Mesothelial cell of epicardium (in vitro differentiated cells): ENCODE measurements at regions not wholly inside any gene's neighbourhood (a gene's known extent, or its start where the extent isn't known, plus 50 kb on each side); places are given as distances from the start of the nearest gene placed in this dataset.

Experiments
- DNase-seq, 2 experiments: peaks; one replicate each; pipeline ENCODE4 v3.0.0; 2021; ENCODE audit warnings: low spot score in 2 of 2; ENCODE audit not compliant: unreplicated experiment in 2 of 2
- H3K27ac Mint-ChIP-seq: 2 replicates; pipeline ENCODE4 v1.8.0; 2021; ENCODE audit warnings: mixed read lengths
- H3K27me3 Mint-ChIP-seq: 2 replicates; pipeline ENCODE4 v1.8.0; 2021; ENCODE audit warnings: low read depth, mixed read lengths
- H3K36me3 Mint-ChIP-seq: 2 replicates; pipeline ENCODE4 v1.8.0; 2021; ENCODE audit warnings: mixed read lengths
- H3K4me1 Mint-ChIP-seq: 2 replicates; pipeline ENCODE4 v1.8.0; 2021; ENCODE audit warnings: mixed read lengths
- H3K4me3 Mint-ChIP-seq: 2 replicates; pipeline ENCODE4 v1.8.0; 2021; ENCODE audit warnings: mild to moderate bottlenecking, moderate library complexity, mixed read lengths
- H3K9me3 Mint-ChIP-seq: 2 replicates; pipeline ENCODE4 v1.8.0; 2021; ENCODE audit warnings: mixed read lengths
- TF ChIP-seq, protein P1 (sequence below): fragments of 200-600 bp; sonication (generic); IDR thresholded peaks from one replicate; pipeline ENCODE4 v1.5.0; 2021; ENCODE audit warnings: antibody characterized with exemption; ENCODE audit not compliant: unreplicated experiment

DNA sequence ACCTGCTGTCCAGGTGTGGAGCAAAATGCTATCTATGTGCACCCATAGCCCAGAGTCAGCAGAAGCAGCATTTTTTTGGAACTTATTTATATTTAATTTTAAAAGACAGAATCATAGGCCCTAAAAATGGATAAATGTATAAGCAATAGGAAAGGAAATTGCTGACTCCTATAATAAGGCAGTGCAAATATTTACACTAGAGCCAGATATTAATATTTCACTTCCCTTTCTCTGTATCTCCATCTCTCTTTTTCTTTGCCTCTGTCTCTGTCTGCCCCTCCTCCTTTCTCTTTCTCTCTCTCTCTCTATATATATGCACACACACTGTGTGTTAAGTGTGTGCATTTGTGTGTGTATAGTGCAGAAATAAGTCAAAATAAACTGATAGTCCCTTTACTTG, 375.6 kb downstream of the SOX11 start:
- H3K27ac Mint-ChIP-seq: no peak overlapping the region
- H3K27me3 Mint-ChIP-seq: peaks cover 10% of the 10 kb centered on the region
- H3K4me3 Mint-ChIP-seq: no peak overlapping the region
- H3K9me3 Mint-ChIP-seq: no peaks in the 10 kb centered on the region
- no peak for DNase-seq
- TF ChIP-seq, protein P1, sequence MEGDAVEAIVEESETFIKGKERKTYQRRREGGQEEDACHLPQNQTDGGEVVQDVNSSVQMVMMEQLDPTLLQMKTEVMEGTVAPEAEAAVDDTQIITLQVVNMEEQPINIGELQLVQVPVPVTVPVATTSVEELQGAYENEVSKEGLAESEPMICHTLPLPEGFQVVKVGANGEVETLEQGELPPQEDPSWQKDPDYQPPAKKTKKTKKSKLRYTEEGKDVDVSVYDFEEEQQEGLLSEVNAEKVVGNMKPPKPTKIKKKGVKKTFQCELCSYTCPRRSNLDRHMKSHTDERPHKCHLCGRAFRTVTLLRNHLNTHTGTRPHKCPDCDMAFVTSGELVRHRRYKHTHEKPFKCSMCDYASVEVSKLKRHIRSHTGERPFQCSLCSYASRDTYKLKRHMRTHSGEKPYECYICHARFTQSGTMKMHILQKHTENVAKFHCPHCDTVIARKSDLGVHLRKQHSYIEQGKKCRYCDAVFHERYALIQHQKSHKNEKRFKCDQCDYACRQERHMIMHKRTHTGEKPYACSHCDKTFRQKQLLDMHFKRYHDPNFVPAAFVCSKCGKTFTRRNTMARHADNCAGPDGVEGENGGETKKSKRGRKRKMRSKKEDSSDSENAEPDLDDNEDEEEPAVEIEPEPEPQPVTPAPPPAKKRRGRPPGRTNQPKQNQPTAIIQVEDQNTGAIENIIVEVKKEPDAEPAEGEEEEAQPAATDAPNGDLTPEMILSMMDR: no peak
- no peaks in the 10 kb centered on the region for H3K36me3 Mint-ChIP-seq
- peaks cover 22% of the 10 kb centered on the region for H3K4me1 Mint-ChIP-seq

DNA sequence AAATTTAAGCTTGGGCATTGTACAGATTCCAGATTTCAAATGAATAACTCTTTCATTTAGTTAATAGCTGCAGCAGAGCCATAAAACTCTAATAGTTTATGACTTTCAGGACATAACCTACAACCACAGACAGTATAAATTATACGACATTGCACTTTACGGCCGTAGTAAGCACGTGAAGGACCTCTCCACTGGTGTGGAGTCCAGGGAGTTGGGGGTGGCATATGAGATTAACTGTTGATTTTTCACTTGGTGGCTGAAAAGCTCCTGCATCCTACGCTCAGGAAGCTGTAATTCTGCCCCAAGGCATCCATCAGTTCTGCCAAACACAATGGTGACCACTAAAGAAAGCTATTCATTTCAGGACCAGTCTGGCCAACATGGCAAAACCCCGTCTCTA, 376.2 kb downstream of the SOX11 start:
- no peaks in the 10 kb centered on the region for H3K36me3 Mint-ChIP-seq
- TF ChIP-seq, protein P1: no peak
- DNase-seq: no peak
- no peak overlapping the region for H3K4me3 Mint-ChIP-seq
- H3K4me1 Mint-ChIP-seq: peaks cover 28% of the 10 kb centered on the region
- peaks cover 10% of the 10 kb centered on the region for H3K27me3 Mint-ChIP-seq
- H3K9me3 Mint-ChIP-seq: no peaks in the 10 kb centered on the region
- no peak overlapping the region for H3K27ac Mint-ChIP-seq

DNA sequence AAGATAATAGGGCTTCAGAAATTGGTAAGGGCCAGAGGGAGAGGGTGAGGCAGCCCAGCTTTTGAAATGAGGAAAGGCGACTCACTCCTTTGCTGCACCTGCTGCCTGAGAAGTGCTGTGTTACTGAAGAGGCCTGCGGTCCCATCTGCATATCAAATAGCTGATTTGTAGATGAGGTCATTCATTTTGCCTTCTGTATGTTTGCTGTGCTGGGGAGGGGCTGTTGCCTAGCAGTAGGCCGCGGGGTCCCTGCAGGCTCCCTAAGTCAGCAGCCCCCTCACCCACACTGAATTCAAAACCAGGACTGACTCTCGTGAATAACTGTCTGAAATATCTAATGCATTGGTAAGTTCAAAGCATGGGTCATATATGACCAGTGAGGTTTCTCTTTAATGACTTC, 377.2 kb downstream of the SOX11 start:
- DNase-seq: no peak
- Mint-ChIP-seq H3K4me3 (no peak overlapping the region), H3K9me3 (no peaks in the 10 kb centered on the region), H3K27ac (no peak overlapping the region), H3K36me3 (no peaks in the 10 kb centered on the region), H3K4me1 (peaks cover 37% of the 10 kb centered on the region), H3K27me3 (peaks cover 10% of the 10 kb centered on the region)
- TF ChIP-seq, protein P1: no peak

DNA sequence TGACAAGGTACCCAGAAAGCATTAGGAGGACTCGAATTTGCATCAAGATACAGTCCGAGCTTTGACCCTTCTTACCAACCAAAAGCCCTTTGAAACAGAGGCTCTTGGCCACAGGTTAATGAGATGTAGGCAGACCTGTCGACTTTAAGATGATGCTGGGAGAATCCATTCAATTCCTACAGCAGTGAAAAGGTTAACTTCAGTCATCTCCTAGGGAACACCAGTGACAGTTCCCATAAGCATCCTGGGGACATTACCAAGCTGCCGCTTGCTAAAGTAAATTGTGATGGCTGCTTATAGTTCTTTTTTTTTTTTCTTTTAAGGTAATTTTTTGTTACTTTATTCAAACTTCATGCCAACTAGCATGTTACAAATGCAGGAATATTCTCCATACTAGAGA, 379.3 kb downstream of the SOX11 start:
- Mint-ChIP-seq H3K9me3 (no peaks in the 10 kb centered on the region), H3K4me3 (no peak overlapping the region), H3K4me1 (peaks cover 40% of the 10 kb centered on the region), H3K36me3 (no peaks in the 10 kb centered on the region), H3K27me3 (peaks cover 1% of the 10 kb centered on the region), H3K27ac (no peak overlapping the region)
- DNase-seq: no peak
- TF ChIP-seq, protein P1: no peak

DNA sequence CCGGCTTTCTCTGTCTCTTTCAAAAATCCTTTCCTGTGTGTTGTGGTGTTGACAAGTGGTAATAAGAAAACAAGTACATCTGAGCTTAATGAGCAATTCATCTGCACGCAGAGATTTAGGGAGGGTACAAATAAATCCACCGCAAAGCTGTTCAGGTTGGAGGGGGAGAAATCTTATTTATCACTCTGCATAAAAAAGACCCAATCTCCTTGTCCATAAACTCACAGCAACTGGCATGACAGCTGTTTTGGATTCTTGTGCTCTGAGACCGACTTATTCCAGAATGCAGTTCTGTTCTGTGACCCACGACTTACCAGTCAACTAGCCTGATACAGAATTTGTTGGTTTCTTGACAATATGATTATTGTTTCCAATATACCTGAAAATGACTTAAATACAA, 380.1 kb downstream of the SOX11 start:
- Mint-ChIP-seq H3K36me3 (no peaks in the 10 kb centered on the region), H3K27ac (no peak overlapping the region), H3K9me3 (no peaks in the 10 kb centered on the region), H3K27me3 (peaks cover 1% of the 10 kb centered on the region), H3K4me1 (peaks cover 40% of the 10 kb centered on the region), H3K4me3 (no peak overlapping the region)
- TF ChIP-seq, protein P1: no peak
- DNase-seq: no peak

DNA sequence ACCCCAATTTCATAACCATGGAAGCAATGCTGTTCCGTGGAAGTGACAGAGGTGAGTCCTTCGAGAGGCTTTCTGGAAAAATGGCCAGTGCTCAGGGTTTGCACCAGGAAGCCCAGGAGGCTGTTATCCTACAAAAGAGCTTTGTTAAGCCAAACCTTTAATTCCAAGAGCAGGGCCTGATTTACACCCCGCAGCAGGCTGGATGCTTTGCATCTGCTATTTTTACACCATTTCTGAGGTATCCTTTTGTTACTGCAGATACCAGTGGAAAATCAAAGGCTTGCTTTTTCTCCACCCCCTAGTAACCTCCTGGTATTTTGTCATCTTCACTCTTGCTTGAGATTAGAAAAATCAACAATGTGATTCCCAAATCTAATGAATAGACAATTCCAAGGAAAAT, 380.6 kb downstream of the SOX11 start:
- no peak overlapping the region for H3K27ac Mint-ChIP-seq
- no peak for DNase-seq
- no peaks in the 10 kb centered on the region for H3K36me3 Mint-ChIP-seq
- H3K27me3 Mint-ChIP-seq: peaks cover 1% of the 10 kb centered on the region
- peaks cover 45% of the 10 kb centered on the region for H3K4me1 Mint-ChIP-seq
- no peak overlapping the region for H3K4me3 Mint-ChIP-seq
- TF ChIP-seq, protein P1: no peak
- no peaks in the 10 kb centered on the region for H3K9me3 Mint-ChIP-seq
